ENCODE measurements at regions not wholly inside any gene's neighbourhood (a gene's known extent, or its start where the extent isn't known, plus 50 kb on each side); places are given as distances from the start of the nearest gene placed in this dataset.

DNA sequence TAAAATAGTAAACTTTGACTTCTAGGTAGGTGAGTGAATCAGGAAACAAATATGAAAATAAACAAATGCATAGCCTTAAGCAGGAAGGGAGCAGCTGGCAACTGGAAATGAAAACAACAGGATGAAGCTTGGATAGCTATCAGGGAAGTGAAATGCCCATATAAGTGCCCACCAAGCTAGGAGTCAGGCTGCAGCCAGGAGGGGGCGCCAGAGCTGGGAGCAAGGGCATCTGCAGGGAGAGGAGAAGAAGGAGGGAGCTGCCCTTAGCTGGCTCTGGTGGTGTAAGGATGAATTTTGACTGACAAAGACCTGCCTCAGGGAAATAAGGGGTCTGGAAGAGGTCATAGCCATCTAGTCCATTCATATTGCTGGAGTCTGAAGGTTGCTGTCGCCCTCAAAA, 298.3 kb downstream of the TDRD15 start (continued):
- TF ChIP-seq, protein P1, sequence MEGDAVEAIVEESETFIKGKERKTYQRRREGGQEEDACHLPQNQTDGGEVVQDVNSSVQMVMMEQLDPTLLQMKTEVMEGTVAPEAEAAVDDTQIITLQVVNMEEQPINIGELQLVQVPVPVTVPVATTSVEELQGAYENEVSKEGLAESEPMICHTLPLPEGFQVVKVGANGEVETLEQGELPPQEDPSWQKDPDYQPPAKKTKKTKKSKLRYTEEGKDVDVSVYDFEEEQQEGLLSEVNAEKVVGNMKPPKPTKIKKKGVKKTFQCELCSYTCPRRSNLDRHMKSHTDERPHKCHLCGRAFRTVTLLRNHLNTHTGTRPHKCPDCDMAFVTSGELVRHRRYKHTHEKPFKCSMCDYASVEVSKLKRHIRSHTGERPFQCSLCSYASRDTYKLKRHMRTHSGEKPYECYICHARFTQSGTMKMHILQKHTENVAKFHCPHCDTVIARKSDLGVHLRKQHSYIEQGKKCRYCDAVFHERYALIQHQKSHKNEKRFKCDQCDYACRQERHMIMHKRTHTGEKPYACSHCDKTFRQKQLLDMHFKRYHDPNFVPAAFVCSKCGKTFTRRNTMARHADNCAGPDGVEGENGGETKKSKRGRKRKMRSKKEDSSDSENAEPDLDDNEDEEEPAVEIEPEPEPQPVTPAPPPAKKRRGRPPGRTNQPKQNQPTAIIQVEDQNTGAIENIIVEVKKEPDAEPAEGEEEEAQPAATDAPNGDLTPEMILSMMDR (CRISPR knock-in tag; IDR thresholded peaks at IDR 0.05): peak; percentile 60
- TF ChIP-seq CBX1 (IDR thresholded peaks at IDR 0.05; ENCODE audit: low read depth): no peak
- TF ChIP-seq STAG1 (CRISPR knock-in tag; IDR thresholded peaks at IDR 0.05): peak; percentile 67
- TF ChIP-seq, protein P2, sequence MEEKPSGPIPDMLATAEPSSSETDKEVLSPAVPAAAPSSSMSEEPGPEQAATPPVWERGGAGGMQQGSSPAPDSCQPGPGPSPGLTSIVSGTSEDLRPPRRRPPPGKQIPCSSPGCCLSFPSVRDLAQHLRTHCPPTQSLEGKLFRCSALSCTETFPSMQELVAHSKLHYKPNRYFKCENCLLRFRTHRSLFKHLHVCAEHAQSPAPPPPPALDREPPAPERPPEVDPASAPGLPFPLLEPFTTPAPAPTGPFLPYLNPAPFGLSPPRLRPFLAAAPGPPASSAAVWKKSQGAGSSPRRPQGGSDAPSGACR (CRISPR knock-in tag; IDR thresholded peaks at IDR 0.05): no peak
- TF ChIP-seq ZNF432 (CRISPR knock-in tag; IDR thresholded peaks at IDR 0.05; ENCODE audit: borderline replicate concordance): no peak
- no peak for TF ChIP-seq ZNF12 (CRISPR knock-in tag; IDR thresholded peaks at IDR 0.05)
- TF ChIP-seq, protein P3, sequence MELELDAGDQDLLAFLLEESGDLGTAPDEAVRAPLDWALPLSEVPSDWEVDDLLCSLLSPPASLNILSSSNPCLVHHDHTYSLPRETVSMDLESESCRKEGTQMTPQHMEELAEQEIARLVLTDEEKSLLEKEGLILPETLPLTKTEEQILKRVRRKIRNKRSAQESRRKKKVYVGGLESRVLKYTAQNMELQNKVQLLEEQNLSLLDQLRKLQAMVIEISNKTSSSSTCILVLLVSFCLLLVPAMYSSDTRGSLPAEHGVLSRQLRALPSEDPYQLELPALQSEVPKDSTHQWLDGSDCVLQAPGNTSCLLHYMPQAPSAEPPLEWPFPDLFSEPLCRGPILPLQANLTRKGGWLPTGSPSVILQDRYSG (CRISPR knock-in tag; IDR thresholded peaks at IDR 0.05): no peak
- no peak for TF ChIP-seq ZNF562 (CRISPR knock-in tag; IDR thresholded peaks at IDR 0.05; ENCODE audit: borderline replicate concordance)
- no peak for TF ChIP-seq ZNF749 (CRISPR knock-in tag; IDR thresholded peaks at IDR 0.05; ENCODE audit: borderline replicate concordance)
- TF ChIP-seq SMARCC2 (IDR thresholded peaks at IDR 0.05): no peak
- peak; percentile 75; the same call in 1 of the 2 replicates for TF ChIP-seq SRF (IDR thresholded peaks at IDR 0.05; ENCODE audit: low read depth, low read length)
- TF ChIP-seq FOXP1 (IDR thresholded peaks at IDR 0.05): no peak
- no peak for TF ChIP-seq FOXP1 (CRISPR knock-in tag; IDR thresholded peaks at IDR 0.05)
- no peak for TF ChIP-seq ZNF644 (CRISPR knock-in tag; IDR thresholded peaks at IDR 0.05; ENCODE audit: low read depth)
- TF ChIP-seq HMG20A (CRISPR knock-in tag; IDR thresholded peaks at IDR 0.05; ENCODE audit: borderline replicate concordance): no peak
- TF ChIP-seq ZNF552 (CRISPR knock-in tag; IDR thresholded peaks at IDR 0.05; ENCODE audit: borderline replicate concordance): no peak
- TF ChIP-seq ZNF746 (CRISPR knock-in tag; IDR thresholded peaks at IDR 0.05): no peak
- no peak for TF ChIP-seq NR2F1 (CRISPR knock-in tag; IDR thresholded peaks at IDR 0.05)

Data from HepG2 (cell line).